NB4 (cell line): ENCODE measurements at regions not wholly inside any gene's neighbourhood (a gene's known extent, or its start where the extent isn't known, plus 50 kb on each side); places are given as distances from the start of the nearest gene placed in this dataset.

Experiments
- DNase-seq: peaks from one replicate; pipeline ENCODE4 v3.0.0; 2010; ENCODE audit warnings: low read depth
- H3K4me3 ChIP-seq: one replicate; pipeline ENCODE4 v1.5.1; 2011; ENCODE audit warnings: mild to moderate bottlenecking, low read depth, low read length, moderate library complexity
- CTCF ChIP-seq: IDR thresholded peaks from one replicate; pipeline ENCODE4 v1.5.1; 2012; ENCODE audit warnings: low read depth, low read length
- MAX ChIP-seq: IDR thresholded peaks from 2 replicates; pipeline ENCODE4 v1.6.1; 2011; ENCODE audit warnings: low read depth, low read length
- MYC ChIP-seq: IDR thresholded peaks from 2 replicates; pipeline ENCODE4 v1.6.1; 2011; ENCODE audit warnings: low read depth, low read length
- POLR2A ChIP-seq: IDR thresholded peaks from 2 replicates; pipeline ENCODE4 v1.6.1; 2011; ENCODE audit warnings: mild to moderate bottlenecking; ENCODE audit not compliant: insufficient read length; ENCODE audit errors: extremely low read depth

- no peak for TF ChIP-seq CTCF
- no peak for TF ChIP-seq MAX
- TF ChIP-seq POLR2A, result no peak
- TF ChIP-seq MYC, result no peak
- peak; percentile 36 for DNase-seq
- no peak overlapping the region for H3K4me3 ChIP-seq
Measured at GRCh38 chr6:12371641-12372146, 81.5 kb downstream of the EDN1 start.

- H3K4me3 ChIP-seq, result no peak overlapping the region
- no peak for DNase-seq
- TF ChIP-seq POLR2A (no peak), MYC (no peak), CTCF (no peak), MAX (no peak)
Measured at GRCh38 chr6:12379181-12379580, 89.0 kb downstream of the EDN1 start.

- DNase-seq, result no peak
- TF ChIP-seq POLR2A (no peak), MYC (no peak), CTCF (no peak), MAX (no peak)
- H3K4me3 ChIP-seq, result no peak overlapping the region
Measured at GRCh38 chr6:12381587-12381986, 91.4 kb downstream of the EDN1 start.

- no peak overlapping the region for H3K4me3 ChIP-seq
- no peak for DNase-seq
- TF ChIP-seq MAX (no peak), CTCF (no peak), POLR2A (no peak), MYC (no peak)
Measured at GRCh38 chr6:12383448-12383847, 93.3 kb downstream of the EDN1 start.

GRCh38 chr6:12384357-12384912 lies 94.3 kb downstream of the EDN1 start:
- no peak for TF ChIP-seq MYC
- TF ChIP-seq MAX, result no peak
- no peak for TF ChIP-seq CTCF
- TF ChIP-seq POLR2A, result no peak
- no peak for DNase-seq
- no peak overlapping the region for H3K4me3 ChIP-seq
